ENCODE measurements at regions not wholly inside any gene's neighbourhood (a gene's known extent, or its start where the extent isn't known, plus 50 kb on each side); places are given as distances from the start of the nearest gene placed in this dataset.

- TF ChIP-seq YY1 (IDR thresholded peaks at IDR 0.05; ENCODE audit: insufficient read depth, insufficient replicate concordance, low read depth, low read length) (no peak), CTCF (CRISPR knock-in tag; IDR thresholded peaks at IDR 0.05) (no peak), RFX5 (IDR thresholded peaks at IDR 0.05; ENCODE audit: low read depth, low read length) (no peak), ATF5 (CRISPR knock-in tag; IDR thresholded peaks at IDR 0.05; ENCODE audit: low read depth) (no peak)
Observed at GRCh38 chr4:54428940-54429339, 199.8 kb downstream of the PDGFRA start.
